22Rv1 (cell line): ENCODE measurements at regions not wholly inside any gene's neighbourhood (a gene's known extent, or its start where the extent isn't known, plus 50 kb on each side); places are given as distances from the start of the nearest gene placed in this dataset.

Experiments used
- CTCF ChIP-seq: fragments of 450-650 bp; IDR thresholded peaks from 2 replicates; pipeline ENCODE4 v1.5.1; 2017; ENCODE audit warnings: mild to moderate bottlenecking
- ZFX ChIP-seq: fragments of 450-650 bp; IDR thresholded peaks from 2 replicates; pipeline ENCODE4 v1.6.1; 2017; ENCODE audit warnings: antibody characterized with exemption, borderline replicate concordance

GRCh38 chr12:88969127-88969526, 383.2 kb downstream of the DUSP6 start:
- TF ChIP-seq CTCF (no peak), ZFX (no peak)
